Neural progenitor cell (in vitro differentiated cells): ENCODE measurements at regions not wholly inside any gene's neighbourhood (a gene's known extent, or its start where the extent isn't known, plus 50 kb on each side); places are given as distances from the start of the nearest gene placed in this dataset.

Experiments used
- EZH2 ChIP-seq: fragments of 200-600 bp; sonication (generic); IDR thresholded peaks from 2 replicates; pipeline ENCODE4 v1.6.1; 2017; ENCODE audit warnings: antibody characterized with exemption, mild to moderate bottlenecking, moderate library complexity
- EZH2phosphoT487 ChIP-seq: fragments of 200-600 bp; sonication (generic); IDR thresholded peaks from 2 replicates; pipeline ENCODE4 v1.6.1; 2017; ENCODE audit warnings: antibody characterized with exemption
- TF ChIP-seq, protein P1 (sequence below): fragments of 200-600 bp; sonication (generic); IDR thresholded peaks from 2 replicates; pipeline ENCODE4 v1.5.1; 2017; ENCODE audit warnings: antibody characterized with exemption, mild to moderate bottlenecking

DNA sequence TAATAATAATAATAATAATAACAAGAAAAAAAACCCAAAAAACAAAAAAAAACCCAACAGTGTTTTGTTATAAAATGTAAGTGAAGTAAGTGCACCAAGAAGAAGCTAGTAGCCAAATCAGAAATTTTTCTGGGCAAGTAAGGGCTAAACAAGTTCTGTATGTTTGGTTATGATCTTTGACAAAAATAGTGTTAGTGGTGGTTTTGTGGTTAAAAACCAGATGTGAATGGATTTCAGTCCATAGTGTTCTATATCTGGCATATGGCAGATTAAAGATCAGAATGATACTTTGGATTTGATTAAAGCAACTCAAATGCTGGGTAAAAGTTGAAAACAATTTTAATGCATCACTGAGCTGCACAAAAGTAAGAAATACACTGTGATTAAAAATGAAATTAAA lies 116.5 kb upstream of the NDST4 start:
- TF ChIP-seq, protein P1, sequence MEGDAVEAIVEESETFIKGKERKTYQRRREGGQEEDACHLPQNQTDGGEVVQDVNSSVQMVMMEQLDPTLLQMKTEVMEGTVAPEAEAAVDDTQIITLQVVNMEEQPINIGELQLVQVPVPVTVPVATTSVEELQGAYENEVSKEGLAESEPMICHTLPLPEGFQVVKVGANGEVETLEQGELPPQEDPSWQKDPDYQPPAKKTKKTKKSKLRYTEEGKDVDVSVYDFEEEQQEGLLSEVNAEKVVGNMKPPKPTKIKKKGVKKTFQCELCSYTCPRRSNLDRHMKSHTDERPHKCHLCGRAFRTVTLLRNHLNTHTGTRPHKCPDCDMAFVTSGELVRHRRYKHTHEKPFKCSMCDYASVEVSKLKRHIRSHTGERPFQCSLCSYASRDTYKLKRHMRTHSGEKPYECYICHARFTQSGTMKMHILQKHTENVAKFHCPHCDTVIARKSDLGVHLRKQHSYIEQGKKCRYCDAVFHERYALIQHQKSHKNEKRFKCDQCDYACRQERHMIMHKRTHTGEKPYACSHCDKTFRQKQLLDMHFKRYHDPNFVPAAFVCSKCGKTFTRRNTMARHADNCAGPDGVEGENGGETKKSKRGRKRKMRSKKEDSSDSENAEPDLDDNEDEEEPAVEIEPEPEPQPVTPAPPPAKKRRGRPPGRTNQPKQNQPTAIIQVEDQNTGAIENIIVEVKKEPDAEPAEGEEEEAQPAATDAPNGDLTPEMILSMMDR, result no peak
- TF ChIP-seq EZH2 (no peak), EZH2phosphoT487 (no peak)
